Skeletal muscle satellite cell (primary cell): ENCODE measurements at regions not wholly inside any gene's neighbourhood (a gene's known extent, or its start where the extent isn't known, plus 50 kb on each side); places are given as distances from the start of the nearest gene placed in this dataset.

Source experiments
- H3K27me3 ChIP-seq: 2 replicates; pipeline ENCODE4 v1.7.0; 2013; ENCODE audit warnings: low read length; ENCODE audit not compliant: control insufficient read depth, insufficient read depth
- H3K36me3 ChIP-seq: 2 replicates; pipeline ENCODE4 v1.7.0; 2013; ENCODE audit warnings: mild to moderate bottlenecking, control low read depth, low read length; ENCODE audit not compliant: insufficient read depth
- H3K4me1 ChIP-seq: 2 replicates; pipeline ENCODE4 v1.7.0; 2013; ENCODE audit warnings: low read length; ENCODE audit not compliant: control insufficient read depth, insufficient read depth
- H3K4me2 ChIP-seq: 2 replicates; pipeline ENCODE4 v1.7.0; 2013; ENCODE audit warnings: mild to moderate bottlenecking, low read length
- H3K4me3 ChIP-seq: 2 replicates; pipeline ENCODE4 v1.7.0; 2013; ENCODE audit warnings: low read length
- H3K9ac ChIP-seq: 2 replicates; pipeline ENCODE4 v1.7.0; 2013; ENCODE audit warnings: mild to moderate bottlenecking, low read depth, low read length, moderate library complexity
- H3K9me3 ChIP-seq: replicated peaks from 2 replicates; pipeline ENCODE4 v1.7.0; 2013; ENCODE audit warnings: mild to moderate bottlenecking, control low read depth, low read length

GRCh38 chr20:16919841-16920240, 171.7 kb downstream of the OTOR start:
- H3K9ac ChIP-seq, result no peak overlapping the region
- H3K36me3 ChIP-seq, result no peaks in the 10 kb centered on the region
- peaks cover 16% of the 10 kb centered on the region for H3K4me1 ChIP-seq
- H3K9me3 ChIP-seq, result no peaks in the 10 kb centered on the region
- no peaks in the 10 kb centered on the region for H3K27me3 ChIP-seq
- H3K4me3 ChIP-seq, result no peak overlapping the region
- no peak overlapping the region for H3K4me2 ChIP-seq

- H3K4me3 ChIP-seq, result peak overlapping the region; percentile 19
- H3K9me3 ChIP-seq, result no peaks in the 10 kb centered on the region
- peak overlapping the region; percentile 49 for H3K4me2 ChIP-seq
- H3K9ac ChIP-seq, result peak overlapping the region; percentile 14
- no peaks in the 10 kb centered on the region for H3K27me3 ChIP-seq
- H3K36me3 ChIP-seq, result no peaks in the 10 kb centered on the region
- peaks cover 16% of the 10 kb centered on the region for H3K4me1 ChIP-seq
These were observed 174.7 kb downstream of the OTOR start for GRCh38 chr20:16922834-16923233.

DNA sequence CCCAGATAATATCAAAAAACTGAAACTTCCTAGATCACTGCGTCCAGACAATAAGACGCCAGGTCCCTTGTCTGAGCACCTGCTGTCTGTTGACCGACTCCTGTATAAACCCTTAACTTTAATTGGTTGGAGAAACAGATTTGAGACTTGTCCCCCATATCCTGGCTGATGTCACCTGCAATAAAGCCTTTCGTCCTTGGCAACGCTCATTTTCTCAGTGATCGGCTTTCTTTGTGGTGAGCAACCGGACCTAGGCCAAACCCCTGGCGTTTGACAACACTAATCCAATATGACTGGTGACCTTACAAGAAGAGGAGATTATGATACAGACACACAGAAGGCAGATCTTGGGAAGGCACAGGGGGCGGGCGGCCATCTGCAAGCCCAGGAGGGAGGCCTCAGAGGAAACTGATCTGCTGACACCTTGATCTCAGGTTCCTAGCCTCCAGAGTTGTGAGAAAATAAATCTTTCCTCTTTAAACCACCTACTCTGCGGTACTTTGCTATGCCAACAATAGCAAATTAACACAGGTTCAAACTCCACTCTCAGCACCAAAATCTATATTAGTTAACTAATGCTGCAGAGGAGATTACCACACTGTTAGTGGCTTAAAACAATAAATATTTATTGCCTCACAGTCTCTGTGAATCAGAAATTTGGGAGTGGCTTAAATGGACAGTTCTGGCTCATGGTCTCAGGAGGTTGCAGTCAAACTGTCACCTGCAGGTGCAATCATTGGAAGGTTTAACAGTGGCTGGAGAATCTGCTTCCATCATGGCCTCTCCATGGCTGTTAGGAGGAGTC, 178.7 kb downstream of the OTOR start:
- H3K9ac ChIP-seq, result no peak overlapping the region
- H3K27me3 ChIP-seq, result no peaks in the 10 kb centered on the region
- H3K4me1 ChIP-seq, result peaks cover 33% of the 10 kb centered on the region
- no peaks in the 10 kb centered on the region for H3K36me3 ChIP-seq
- H3K9me3 ChIP-seq, result no peaks in the 10 kb centered on the region
- H3K4me2 ChIP-seq, result no peak overlapping the region
- no peak overlapping the region for H3K4me3 ChIP-seq

DNA sequence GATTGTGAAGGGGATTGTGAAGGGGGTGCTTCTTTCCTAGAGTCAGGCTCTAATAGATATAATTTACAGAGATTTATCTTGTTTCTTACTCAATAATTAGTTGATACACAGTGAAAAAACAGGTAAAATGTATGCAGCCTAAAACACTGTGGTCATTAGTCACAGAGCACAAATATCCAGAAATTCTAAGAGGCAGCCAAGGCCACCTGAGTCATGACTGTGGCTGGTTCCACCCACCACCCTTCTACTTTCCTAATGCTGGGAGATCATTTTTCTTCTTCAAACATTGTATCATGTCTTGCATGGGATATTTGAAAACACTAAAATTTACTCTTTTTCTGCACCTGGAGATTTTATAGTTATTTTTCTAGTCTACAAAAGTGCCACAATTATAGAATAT, 181.6 kb downstream of the OTOR start:
- peak overlapping the region; percentile 50 for H3K4me2 ChIP-seq
- H3K9ac ChIP-seq, result no peak overlapping the region
- no peaks in the 10 kb centered on the region for H3K27me3 ChIP-seq
- peaks cover 17% of the 10 kb centered on the region for H3K4me1 ChIP-seq
- H3K36me3 ChIP-seq, result no peaks in the 10 kb centered on the region
- no peaks in the 10 kb centered on the region for H3K9me3 ChIP-seq
- no peak overlapping the region for H3K4me3 ChIP-seq

- Histone ChIP-seq H3K9ac (no peak overlapping the region), H3K27me3 (no peaks in the 10 kb centered on the region), H3K4me3 (no peak overlapping the region), H3K9me3 (no peaks in the 10 kb centered on the region), H3K4me1 (peaks cover 17% of the 10 kb centered on the region), H3K4me2 (no peak overlapping the region), H3K36me3 (no peaks in the 10 kb centered on the region)
These were observed 182.5 kb downstream of the OTOR start for GRCh38 chr20:16930656-16931055.

DNA sequence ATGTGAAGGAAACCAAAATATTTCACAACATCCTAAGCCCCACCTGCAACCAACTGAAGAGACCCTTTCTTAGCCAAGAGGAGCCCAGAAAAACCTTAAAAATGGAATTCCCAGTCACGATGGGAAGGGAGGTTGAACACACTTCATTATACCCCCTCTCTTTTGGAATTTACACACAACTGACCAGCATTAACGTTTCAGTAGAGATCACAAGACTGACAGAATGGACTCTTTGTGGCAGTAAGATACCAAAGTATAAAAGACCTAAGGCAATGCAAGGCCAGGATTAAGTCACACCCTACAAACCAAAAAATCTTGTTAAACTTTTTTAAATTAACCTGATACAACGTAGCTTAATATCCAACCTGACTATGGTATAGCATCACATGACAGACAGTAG, 190.9 kb downstream of the OTOR start:
- H3K36me3 ChIP-seq, result no peaks in the 10 kb centered on the region
- peaks cover 3% of the 10 kb centered on the region for H3K27me3 ChIP-seq
- no peaks in the 10 kb centered on the region for H3K4me1 ChIP-seq
- no peak overlapping the region for H3K4me2 ChIP-seq
- H3K9ac ChIP-seq, result no peak overlapping the region
- no peaks in the 10 kb centered on the region for H3K9me3 ChIP-seq
- H3K4me3 ChIP-seq, result no peak overlapping the region

DNA sequence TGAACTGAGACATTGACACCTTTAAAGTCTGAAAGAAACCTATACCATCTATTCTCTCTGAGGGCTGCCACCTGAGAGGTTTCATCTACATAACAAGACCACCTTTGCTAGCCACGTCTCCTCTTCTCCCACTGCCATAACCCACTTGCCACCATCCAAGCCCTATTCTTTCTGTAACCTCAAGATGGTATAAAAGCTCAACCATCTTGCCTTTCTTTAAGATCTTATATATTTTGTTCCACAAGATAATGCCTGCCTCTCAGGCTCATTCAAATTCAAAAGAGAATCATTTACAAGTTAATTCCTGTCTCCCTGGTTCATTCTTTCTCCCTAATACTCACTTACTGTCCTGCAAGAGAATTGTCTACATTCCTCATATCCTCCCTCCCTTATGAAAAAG, 192.5 kb downstream of the OTOR start:
- H3K4me3 ChIP-seq, result no peak overlapping the region
- no peak overlapping the region for H3K4me2 ChIP-seq
- H3K9me3 ChIP-seq, result no peaks in the 10 kb centered on the region
- H3K36me3 ChIP-seq, result no peaks in the 10 kb centered on the region
- peaks cover 3% of the 10 kb centered on the region for H3K27me3 ChIP-seq
- no peak overlapping the region for H3K9ac ChIP-seq
- H3K4me1 ChIP-seq, result no peaks in the 10 kb centered on the region

- H3K4me2 ChIP-seq, result no peak overlapping the region
These were observed 193.9 kb downstream of the OTOR start for GRCh38 chr20:16942051-16942450.

DNA sequence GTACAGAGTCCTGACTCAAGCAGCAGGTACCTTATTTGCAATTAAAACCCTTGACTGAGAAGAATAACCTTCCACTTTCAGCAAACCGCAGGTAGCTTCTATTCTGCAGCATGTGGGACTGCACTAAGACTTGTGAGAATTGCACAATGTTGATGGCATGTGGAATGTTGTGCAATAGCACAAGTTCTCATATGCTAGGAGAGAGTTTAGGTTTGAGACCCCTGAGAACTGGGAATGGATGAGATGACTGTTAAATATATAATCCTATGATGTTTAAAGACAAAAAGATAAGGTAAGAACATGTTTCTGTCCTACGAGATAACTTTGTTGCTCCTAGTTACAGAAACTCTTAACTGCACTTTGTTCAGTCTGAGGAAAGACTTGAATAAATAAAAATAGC, 194.6 kb downstream of the OTOR start:
- no peak overlapping the region for H3K4me3 ChIP-seq
- no peaks in the 10 kb centered on the region for H3K36me3 ChIP-seq
- no peak overlapping the region for H3K4me2 ChIP-seq
- H3K9me3 ChIP-seq, result no peaks in the 10 kb centered on the region
- H3K4me1 ChIP-seq, result no peaks in the 10 kb centered on the region
- peaks cover 3% of the 10 kb centered on the region for H3K27me3 ChIP-seq
- no peak overlapping the region for H3K9ac ChIP-seq

More at GRCh38 chr20:16942051-16942450, 193.9 kb downstream of the OTOR start:
- no peak overlapping the region for H3K4me3 ChIP-seq
- H3K9me3 ChIP-seq, result no peaks in the 10 kb centered on the region
- H3K4me1 ChIP-seq, result no peaks in the 10 kb centered on the region
- H3K27me3 ChIP-seq, result peaks cover 3% of the 10 kb centered on the region
- no peak overlapping the region for H3K9ac ChIP-seq
- no peaks in the 10 kb centered on the region for H3K36me3 ChIP-seq

- Histone ChIP-seq H3K9me3 (no peaks in the 10 kb centered on the region), H3K9ac (no peak overlapping the region), H3K27me3 (no peaks in the 10 kb centered on the region), H3K36me3 (no peaks in the 10 kb centered on the region), H3K4me3 (no peak overlapping the region), H3K4me1 (no peaks in the 10 kb centered on the region), H3K4me2 (no peak overlapping the region)
These were observed 196.6 kb downstream of the OTOR start for GRCh38 chr20:16944745-16945144.

- H3K9me3 ChIP-seq, result no peaks in the 10 kb centered on the region
- no peaks in the 10 kb centered on the region for H3K27me3 ChIP-seq
- no peak overlapping the region for H3K4me2 ChIP-seq
- H3K4me3 ChIP-seq, result no peak overlapping the region
- H3K36me3 ChIP-seq, result no peaks in the 10 kb centered on the region
- no peaks in the 10 kb centered on the region for H3K4me1 ChIP-seq
- no peak overlapping the region for H3K9ac ChIP-seq
These were observed 197.5 kb downstream of the OTOR start for GRCh38 chr20:16945619-16946018.

- Histone ChIP-seq H3K4me1 (no peaks in the 10 kb centered on the region), H3K27me3 (no peaks in the 10 kb centered on the region), H3K9ac (no peak overlapping the region), H3K4me3 (no peak overlapping the region), H3K36me3 (no peaks in the 10 kb centered on the region), H3K4me2 (no peak overlapping the region), H3K9me3 (no peaks in the 10 kb centered on the region)
These were observed 197.9 kb downstream of the OTOR start for GRCh38 chr20:16946097-16946496.
